Ureter (tissue), 1 donor: ENCODE measurements at regions not wholly inside any gene's neighbourhood (a gene's known extent, or its start where the extent isn't known, plus 50 kb on each side); places are given as distances from the start of the nearest gene placed in this dataset.

Source experiments
- DNase-seq: peaks from one replicate; pipeline ENCODE4 v3.0.0-alpha.2; 2020; ENCODE audit warnings: low spot score
- donor health status: DM: yes; HTN: yes; CAD: no.

GRCh38 chr22:27416511-27417420, 384.8 kb downstream of the MN1 start:
- peak; percentile 71 for DNase-seq

- DNase-seq, result no peak
These were observed 384.1 kb downstream of the MN1 start for GRCh38 chr22:27417421-27417814.

GRCh38 chr22:27418261-27418660, 383.3 kb downstream of the MN1 start:
- no peak for DNase-seq

GRCh38 chr22:27419473-27419872, 382.1 kb downstream of the MN1 start:
- DNase-seq, result no peak

GRCh38 chr22:27420195-27420816, 381.2 kb downstream of the MN1 start:
- no peak for DNase-seq

- peak; percentile 85 for DNase-seq
These were observed 380.7 kb downstream of the MN1 start for GRCh38 chr22:27420817-27421361.

- no peak for DNase-seq
These were observed 379.1 kb downstream of the MN1 start for GRCh38 chr22:27422442-27422841.

- no peak for DNase-seq
These were observed 377.2 kb downstream of the MN1 start for GRCh38 chr22:27424319-27424718.

GRCh38 chr22:27429476-27429875, 372.1 kb downstream of the MN1 start:
- DNase-seq, result no peak

- no peak for DNase-seq
These were observed 370.5 kb downstream of the MN1 start for GRCh38 chr22:27431081-27431480.

- no peak for DNase-seq
These were observed 369.7 kb downstream of the MN1 start for GRCh38 chr22:27431896-27432295.

- DNase-seq, result no peak
These were observed 368.5 kb downstream of the MN1 start for GRCh38 chr22:27433099-27433498.

GRCh38 chr22:27433585-27434190, 367.9 kb downstream of the MN1 start:
- DNase-seq, result no peak

- DNase-seq, result no peak
These were observed 366.7 kb downstream of the MN1 start for GRCh38 chr22:27434898-27435297.

- no peak for DNase-seq
These were observed 365.5 kb downstream of the MN1 start for GRCh38 chr22:27435844-27436576.

- no peak for DNase-seq
These were observed 365.0 kb downstream of the MN1 start for GRCh38 chr22:27436591-27436990.

GRCh38 chr22:27437570-27437969, 364.0 kb downstream of the MN1 start:
- no peak for DNase-seq

- peak; percentile 62 for DNase-seq
These were observed 363.1 kb downstream of the MN1 start for GRCh38 chr22:27438271-27438980.

GRCh38 chr22:27439131-27439530, 362.4 kb downstream of the MN1 start:
- no peak for DNase-seq

GRCh38 chr22:27440304-27440865, 361.2 kb downstream of the MN1 start:
- DNase-seq, result no peak
